ENCODE measurements at regions not wholly inside any gene's neighbourhood (a gene's known extent, or its start where the extent isn't known, plus 50 kb on each side); places are given as distances from the start of the nearest gene placed in this dataset.

DNA sequence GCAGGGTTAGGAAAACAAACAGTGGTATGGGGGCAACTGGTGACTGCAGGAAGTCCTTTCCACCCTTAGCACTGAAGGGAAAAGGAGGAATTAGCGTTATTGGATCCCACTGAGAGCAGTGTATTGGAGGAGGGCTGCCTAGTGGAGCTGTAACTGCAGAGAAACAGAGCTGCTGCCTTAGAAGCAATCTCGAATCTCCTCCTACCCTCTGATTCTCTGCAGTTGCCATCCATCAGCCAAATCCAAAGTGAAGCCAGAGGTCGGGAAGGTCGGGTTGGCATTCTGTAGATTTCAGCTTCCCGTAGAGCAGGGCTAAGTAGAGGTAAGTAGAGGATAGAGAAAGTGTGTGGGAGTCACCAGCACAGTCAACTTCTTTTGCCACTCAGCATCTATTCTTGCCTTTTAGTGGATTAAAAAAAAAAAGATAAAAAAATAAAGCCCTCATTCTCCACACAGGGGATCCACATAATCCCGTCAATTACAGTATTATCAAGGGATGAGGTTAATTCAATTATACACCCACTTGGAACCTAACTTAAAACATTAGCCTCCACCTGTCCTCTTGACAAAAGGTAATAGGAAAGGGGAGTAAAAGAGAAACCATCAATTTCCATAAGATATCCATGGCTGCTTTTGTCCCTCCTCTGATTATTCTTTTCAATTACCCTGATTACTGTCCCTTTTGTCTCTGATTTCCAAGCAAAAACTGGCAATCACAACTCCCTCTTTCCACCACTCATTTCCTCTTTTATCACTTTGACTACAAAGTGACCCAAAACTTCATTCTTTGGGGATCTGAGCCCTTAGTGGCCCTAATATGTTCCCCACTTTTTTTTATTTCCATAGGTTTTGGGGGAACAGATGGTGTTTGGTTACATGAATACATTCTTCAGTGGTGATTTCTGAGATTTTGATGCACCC, 234.7 kb downstream of the RBM26 start:
- Histone ChIP-seq H3K36me3 (no peaks in the 10 kb centered on the region), H3K27ac (no peak overlapping the region), H3K4me1 (no peaks in the 10 kb centered on the region), H3K9me3 (no peaks in the 10 kb centered on the region), H3K27me3 (no peaks in the 10 kb centered on the region), H3K4me3 (no peak overlapping the region)
- DNase-seq = no peak
- intact Hi-C loops (cut with DNase I; ENCODE audit: low total_unique reads) = no loop called here
- TF ChIP-seq, protein P1, sequence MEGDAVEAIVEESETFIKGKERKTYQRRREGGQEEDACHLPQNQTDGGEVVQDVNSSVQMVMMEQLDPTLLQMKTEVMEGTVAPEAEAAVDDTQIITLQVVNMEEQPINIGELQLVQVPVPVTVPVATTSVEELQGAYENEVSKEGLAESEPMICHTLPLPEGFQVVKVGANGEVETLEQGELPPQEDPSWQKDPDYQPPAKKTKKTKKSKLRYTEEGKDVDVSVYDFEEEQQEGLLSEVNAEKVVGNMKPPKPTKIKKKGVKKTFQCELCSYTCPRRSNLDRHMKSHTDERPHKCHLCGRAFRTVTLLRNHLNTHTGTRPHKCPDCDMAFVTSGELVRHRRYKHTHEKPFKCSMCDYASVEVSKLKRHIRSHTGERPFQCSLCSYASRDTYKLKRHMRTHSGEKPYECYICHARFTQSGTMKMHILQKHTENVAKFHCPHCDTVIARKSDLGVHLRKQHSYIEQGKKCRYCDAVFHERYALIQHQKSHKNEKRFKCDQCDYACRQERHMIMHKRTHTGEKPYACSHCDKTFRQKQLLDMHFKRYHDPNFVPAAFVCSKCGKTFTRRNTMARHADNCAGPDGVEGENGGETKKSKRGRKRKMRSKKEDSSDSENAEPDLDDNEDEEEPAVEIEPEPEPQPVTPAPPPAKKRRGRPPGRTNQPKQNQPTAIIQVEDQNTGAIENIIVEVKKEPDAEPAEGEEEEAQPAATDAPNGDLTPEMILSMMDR (IDR thresholded peaks at IDR 0.05) = no peak
- TF ChIP-seq POLR2A (IDR thresholded peaks at IDR 0.05) = no peak

DNA sequence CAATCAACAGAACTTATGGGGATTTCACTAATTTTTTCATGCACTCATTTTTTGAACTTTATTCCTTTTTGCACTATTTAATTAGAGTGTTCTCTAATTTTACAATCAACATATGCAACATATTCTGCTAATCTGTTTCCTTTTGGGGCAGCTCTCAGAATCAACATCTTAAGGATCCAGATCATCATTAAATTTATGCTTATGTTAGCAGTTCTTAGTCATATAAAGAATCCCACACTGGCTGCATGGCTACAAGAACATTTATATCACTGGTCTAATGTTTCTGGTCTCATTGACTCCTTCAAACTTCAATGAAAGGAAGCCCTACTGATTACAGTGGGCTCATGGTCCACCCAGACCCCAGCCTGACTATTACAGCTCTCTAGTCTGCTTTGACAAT, 245.2 kb downstream of the RBM26 start:
- TF ChIP-seq, protein P1 (IDR thresholded peaks at IDR 0.05) = no peak
- no peak for TF ChIP-seq POLR2A (IDR thresholded peaks at IDR 0.05)
- Histone ChIP-seq H3K27ac (no peak overlapping the region), H3K27me3 (no peaks in the 10 kb centered on the region), H3K36me3 (no peaks in the 10 kb centered on the region), H3K4me1 (no peaks in the 10 kb centered on the region), H3K9me3 (no peaks in the 10 kb centered on the region), H3K4me3 (no peak overlapping the region)
- intact Hi-C loops (cut with DNase I; ENCODE audit: low total_unique reads) = no loop called here
- DNase-seq = no peak

DNA sequence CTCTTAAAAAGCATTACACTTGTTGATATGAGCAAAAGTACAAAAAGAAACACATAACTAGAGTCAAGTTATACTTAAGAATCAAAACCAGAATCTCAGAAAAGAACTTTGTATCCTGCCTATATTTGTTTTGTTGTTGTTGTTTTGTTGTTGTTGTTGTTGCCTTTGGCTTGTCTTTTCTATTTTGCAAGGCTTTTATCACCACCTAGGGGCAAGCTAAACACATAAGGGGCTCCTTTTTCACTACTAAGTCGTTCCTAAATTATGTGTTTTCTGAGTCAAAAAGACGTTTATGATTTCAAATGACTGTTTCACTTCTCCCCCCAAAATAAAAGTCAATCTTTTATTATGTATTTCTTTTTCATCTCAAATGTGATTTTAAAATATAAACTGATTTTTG, 250.2 kb downstream of the RBM26 start:
- Histone ChIP-seq H3K27me3 (no peaks in the 10 kb centered on the region), H3K4me3 (no peak overlapping the region), H3K9me3 (no peaks in the 10 kb centered on the region), H3K4me1 (no peaks in the 10 kb centered on the region), H3K27ac (no peak overlapping the region), H3K36me3 (no peaks in the 10 kb centered on the region)
- DNase-seq = no peak
- no peak for TF ChIP-seq POLR2A (IDR thresholded peaks at IDR 0.05)
- TF ChIP-seq, protein P1 (IDR thresholded peaks at IDR 0.05) = no peak
- intact Hi-C loops (cut with DNase I; ENCODE audit: low total_unique reads) = no loop called here

DNA sequence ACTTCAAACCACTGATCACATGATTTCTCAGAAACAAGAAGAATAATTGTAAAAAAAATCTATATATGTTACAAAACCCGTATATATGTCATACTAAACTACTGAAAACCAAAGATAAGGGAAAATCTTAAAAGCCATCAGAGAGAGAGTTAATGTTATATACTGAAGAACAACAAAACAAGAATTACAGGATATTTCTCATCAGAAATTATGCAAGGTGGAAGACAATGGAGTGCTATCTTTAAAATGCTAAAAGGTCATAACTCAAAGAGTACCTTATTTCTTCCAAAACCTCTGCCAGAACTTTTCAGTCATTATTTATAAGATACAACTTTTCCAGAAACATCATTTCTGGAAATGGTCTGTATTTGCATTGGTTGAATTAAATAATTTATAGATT, 256.8 kb downstream of the RBM26 start:
- DNase-seq = no peak
- Histone ChIP-seq H3K27ac (no peak overlapping the region), H3K27me3 (no peaks in the 10 kb centered on the region), H3K4me3 (no peak overlapping the region), H3K4me1 (no peaks in the 10 kb centered on the region), H3K9me3 (no peaks in the 10 kb centered on the region), H3K36me3 (no peaks in the 10 kb centered on the region)
- TF ChIP-seq POLR2A (IDR thresholded peaks at IDR 0.05) = no peak
- TF ChIP-seq, protein P1 (IDR thresholded peaks at IDR 0.05) = no peak
- intact Hi-C loops (cut with DNase I; ENCODE audit: low total_unique reads) = no loop called here

DNA sequence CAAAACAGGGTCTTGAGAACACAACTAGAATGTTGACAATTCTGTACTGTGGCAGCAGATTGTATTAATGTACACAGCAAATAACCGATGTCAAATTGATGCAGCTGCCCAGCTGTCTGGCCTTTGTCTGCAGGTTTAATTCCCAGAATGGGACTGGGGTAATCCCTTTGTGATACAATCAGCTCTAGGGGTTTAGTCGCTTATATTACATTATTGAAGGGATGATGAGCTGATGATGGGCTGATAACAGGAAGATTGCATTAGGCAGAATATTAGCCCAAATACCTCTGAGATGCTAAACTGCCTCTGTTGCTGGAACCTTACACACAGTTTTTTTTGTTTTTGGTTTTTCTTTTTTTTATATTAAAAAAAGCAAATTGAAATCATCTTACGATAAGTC, 265.0 kb downstream of the RBM26 start:
- H3K27me3 ChIP-seq = no peaks in the 10 kb centered on the region
- no peaks in the 10 kb centered on the region for H3K4me1 ChIP-seq
- no peak overlapping the region for H3K27ac ChIP-seq
- DNase-seq = no peak
- no peaks in the 10 kb centered on the region for H3K9me3 ChIP-seq
- intact Hi-C loops (cut with DNase I; ENCODE audit: low total_unique reads) = no loop called here
- H3K4me3 ChIP-seq = no peak overlapping the region
- H3K36me3 ChIP-seq = no peaks in the 10 kb centered on the region
- TF ChIP-seq, protein P1 (IDR thresholded peaks at IDR 0.05) = no peak
- no peak for TF ChIP-seq POLR2A (IDR thresholded peaks at IDR 0.05)
